LNCaP clone FGC (cell line): ENCODE measurements at regions not wholly inside any gene's neighbourhood (a gene's known extent, or its start where the extent isn't known, plus 50 kb on each side); places are given as distances from the start of the nearest gene placed in this dataset.

ENCODE experiments used
- DNase-seq: peaks from one replicate; pipeline ENCODE4 v3.0.0-alpha.2; 2011; ENCODE audit warnings: low read depth
- H3K4me3 ChIP-seq: 2 replicates; pipeline ENCODE4 v1.5.1; 2011; ENCODE audit warnings: mild to moderate bottlenecking, low read depth, low read length, control low read depth
- CTCF ChIP-seq: IDR thresholded peaks from 2 replicates; pipeline ENCODE4 v1.5.1; 2012; ENCODE audit warnings: mild to moderate bottlenecking; ENCODE audit not compliant: control insufficient read depth, insufficient read depth; ENCODE audit errors: extremely low read depth

GRCh38 chr1:219398815-219399396, 214.0 kb downstream of the ZC3H11B start:
- no peak overlapping the region for H3K4me3 ChIP-seq
- TF ChIP-seq CTCF, result no peak
- DNase-seq, result no peak

- H3K4me3 ChIP-seq, result no peak overlapping the region
- no peak for DNase-seq
- no peak for TF ChIP-seq CTCF
Measured at GRCh38 chr1:219397511-219397910, 215.4 kb downstream of the ZC3H11B start.

- TF ChIP-seq CTCF, result no peak
Measured at GRCh38 chr1:219391297-219391696, 217.6 kb downstream of the LYPLAL1 start.

GRCh38 chr1:219387211-219387610, 213.5 kb downstream of the LYPLAL1 start:
- H3K4me3 ChIP-seq, result no peak overlapping the region
- no peak for TF ChIP-seq CTCF
- DNase-seq, result no peak

More at GRCh38 chr1:219391297-219391696, 217.6 kb downstream of the LYPLAL1 start:
- no peak for DNase-seq
- H3K4me3 ChIP-seq, result no peak overlapping the region

GRCh38 chr1:219385787-219386427, 212.2 kb downstream of the LYPLAL1 start:
- peak; percentile 30 for DNase-seq
- H3K4me3 ChIP-seq, result no peak overlapping the region
- peak; percentile 87 for TF ChIP-seq CTCF

GRCh38 chr1:219383281-219383680, 209.6 kb downstream of the LYPLAL1 start:
- H3K4me3 ChIP-seq, result no peak overlapping the region
- DNase-seq, result no peak
- TF ChIP-seq CTCF, result no peak

GRCh38 chr1:219381396-219381795, 207.7 kb downstream of the LYPLAL1 start:
- no peak for TF ChIP-seq CTCF
- DNase-seq, result no peak
- H3K4me3 ChIP-seq, result no peak overlapping the region
